ENCODE measurements at regions not wholly inside any gene's neighbourhood (a gene's known extent, or its start where the extent isn't known, plus 50 kb on each side); places are given as distances from the start of the nearest gene placed in this dataset.

GRCh38 chr1:163761898-163762297 is 440.1 kb downstream of the NUF2 start (continued):
- TF ChIP-seq, protein P1, sequence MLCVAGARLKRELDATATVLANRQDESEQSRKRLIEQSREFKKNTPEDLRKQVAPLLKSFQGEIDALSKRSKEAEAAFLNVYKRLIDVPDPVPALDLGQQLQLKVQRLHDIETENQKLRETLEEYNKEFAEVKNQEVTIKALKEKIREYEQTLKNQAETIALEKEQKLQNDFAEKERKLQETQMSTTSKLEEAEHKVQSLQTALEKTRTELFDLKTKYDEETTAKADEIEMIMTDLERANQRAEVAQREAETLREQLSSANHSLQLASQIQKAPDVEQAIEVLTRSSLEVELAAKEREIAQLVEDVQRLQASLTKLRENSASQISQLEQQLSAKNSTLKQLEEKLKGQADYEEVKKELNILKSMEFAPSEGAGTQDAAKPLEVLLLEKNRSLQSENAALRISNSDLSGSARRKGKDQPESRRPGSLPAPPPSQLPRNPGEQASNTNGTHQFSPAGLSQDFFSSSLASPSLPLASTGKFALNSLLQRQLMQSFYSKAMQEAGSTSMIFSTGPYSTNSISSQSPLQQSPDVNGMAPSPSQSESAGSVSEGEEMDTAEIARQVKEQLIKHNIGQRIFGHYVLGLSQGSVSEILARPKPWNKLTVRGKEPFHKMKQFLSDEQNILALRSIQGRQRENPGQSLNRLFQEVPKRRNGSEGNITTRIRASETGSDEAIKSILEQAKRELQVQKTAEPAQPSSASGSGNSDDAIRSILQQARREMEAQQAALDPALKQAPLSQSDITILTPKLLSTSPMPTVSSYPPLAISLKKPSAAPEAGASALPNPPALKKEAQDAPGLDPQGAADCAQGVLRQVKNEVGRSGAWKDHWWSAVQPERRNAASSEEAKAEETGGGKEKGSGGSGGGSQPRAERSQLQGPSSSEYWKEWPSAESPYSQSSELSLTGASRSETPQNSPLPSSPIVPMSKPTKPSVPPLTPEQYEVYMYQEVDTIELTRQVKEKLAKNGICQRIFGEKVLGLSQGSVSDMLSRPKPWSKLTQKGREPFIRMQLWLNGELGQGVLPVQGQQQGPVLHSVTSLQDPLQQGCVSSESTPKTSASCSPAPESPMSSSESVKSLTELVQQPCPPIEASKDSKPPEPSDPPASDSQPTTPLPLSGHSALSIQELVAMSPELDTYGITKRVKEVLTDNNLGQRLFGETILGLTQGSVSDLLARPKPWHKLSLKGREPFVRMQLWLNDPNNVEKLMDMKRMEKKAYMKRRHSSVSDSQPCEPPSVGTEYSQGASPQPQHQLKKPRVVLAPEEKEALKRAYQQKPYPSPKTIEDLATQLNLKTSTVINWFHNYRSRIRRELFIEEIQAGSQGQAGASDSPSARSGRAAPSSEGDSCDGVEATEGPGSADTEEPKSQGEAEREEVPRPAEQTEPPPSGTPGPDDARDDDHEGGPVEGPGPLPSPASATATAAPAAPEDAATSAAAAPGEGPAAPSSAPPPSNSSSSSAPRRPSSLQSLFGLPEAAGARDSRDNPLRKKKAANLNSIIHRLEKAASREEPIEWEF (IDR thresholded peaks at IDR 0.05; ENCODE audit: insufficient replicate concordance, low read depth, low read length) = no peak
- TF ChIP-seq SREBF1 (IDR thresholded peaks at IDR 0.05; ENCODE audit: low read length) (no peak), YY1 (IDR thresholded peaks at IDR 0.05; ENCODE audit: low read depth, low read length) (no peak), ATF7 (IDR thresholded peaks at IDR 0.05; ENCODE audit: low read depth) (no peak), POLR2AphosphoS5 (IDR thresholded peaks at IDR 0.05; ENCODE audit: low read length) (no peak), NRF1 (conservative IDR thresholded peaks at IDR 0.05; ENCODE audit: low read depth, low read length) (no peak), FOXM1 (IDR thresholded peaks at IDR 0.05; ENCODE audit: low read depth, low read length) (no peak)
- TF ChIP-seq, protein P2, sequence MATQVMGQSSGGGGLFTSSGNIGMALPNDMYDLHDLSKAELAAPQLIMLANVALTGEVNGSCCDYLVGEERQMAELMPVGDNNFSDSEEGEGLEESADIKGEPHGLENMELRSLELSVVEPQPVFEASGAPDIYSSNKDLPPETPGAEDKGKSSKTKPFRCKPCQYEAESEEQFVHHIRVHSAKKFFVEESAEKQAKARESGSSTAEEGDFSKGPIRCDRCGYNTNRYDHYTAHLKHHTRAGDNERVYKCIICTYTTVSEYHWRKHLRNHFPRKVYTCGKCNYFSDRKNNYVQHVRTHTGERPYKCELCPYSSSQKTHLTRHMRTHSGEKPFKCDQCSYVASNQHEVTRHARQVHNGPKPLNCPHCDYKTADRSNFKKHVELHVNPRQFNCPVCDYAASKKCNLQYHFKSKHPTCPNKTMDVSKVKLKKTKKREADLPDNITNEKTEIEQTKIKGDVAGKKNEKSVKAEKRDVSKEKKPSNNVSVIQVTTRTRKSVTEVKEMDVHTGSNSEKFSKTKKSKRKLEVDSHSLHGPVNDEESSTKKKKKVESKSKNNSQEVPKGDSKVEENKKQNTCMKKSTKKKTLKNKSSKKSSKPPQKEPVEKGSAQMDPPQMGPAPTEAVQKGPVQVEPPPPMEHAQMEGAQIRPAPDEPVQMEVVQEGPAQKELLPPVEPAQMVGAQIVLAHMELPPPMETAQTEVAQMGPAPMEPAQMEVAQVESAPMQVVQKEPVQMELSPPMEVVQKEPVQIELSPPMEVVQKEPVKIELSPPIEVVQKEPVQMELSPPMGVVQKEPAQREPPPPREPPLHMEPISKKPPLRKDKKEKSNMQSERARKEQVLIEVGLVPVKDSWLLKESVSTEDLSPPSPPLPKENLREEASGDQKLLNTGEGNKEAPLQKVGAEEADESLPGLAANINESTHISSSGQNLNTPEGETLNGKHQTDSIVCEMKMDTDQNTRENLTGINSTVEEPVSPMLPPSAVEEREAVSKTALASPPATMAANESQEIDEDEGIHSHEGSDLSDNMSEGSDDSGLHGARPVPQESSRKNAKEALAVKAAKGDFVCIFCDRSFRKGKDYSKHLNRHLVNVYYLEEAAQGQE (IDR thresholded peaks at IDR 0.05; ENCODE audit: low read depth, low read length) = no peak
